ENCODE measurements at regions not wholly inside any gene's neighbourhood (a gene's known extent, or its start where the extent isn't known, plus 50 kb on each side); places are given as distances from the start of the nearest gene placed in this dataset.
A peak's percentile ranks its signal among the peaks of the same experiment; 100 is the strongest.

- H3K27me3 ChIP-seq: no peaks in the 10 kb centered on the region
- no peak overlapping the region for H3K27ac ChIP-seq
- no peak overlapping the region for H3K4me3 ChIP-seq
- no peaks in the 10 kb centered on the region for H3K36me3 ChIP-seq
- H3K4me1 ChIP-seq: no peaks in the 10 kb centered on the region
- no peak for DNase-seq
- intact Hi-C loops (cut with DNase I; ENCODE audit: low total_unique reads): no loop called here
- no peaks in the 10 kb centered on the region for H3K9me3 ChIP-seq
- no peak for TF ChIP-seq CTCF (IDR thresholded peaks at IDR 0.05)
These were observed 514.7 kb upstream of the SGO1 start for GRCh38 chr3:20700714-20701113.

- intact Hi-C loops (cut with DNase I; ENCODE audit: low total_unique reads): no loop called here
- H3K36me3 ChIP-seq: no peaks in the 10 kb centered on the region
- no peaks in the 10 kb centered on the region for H3K4me1 ChIP-seq
- DNase-seq: no peak
- no peak overlapping the region for H3K4me3 ChIP-seq
- no peaks in the 10 kb centered on the region for H3K27me3 ChIP-seq
- no peak for TF ChIP-seq CTCF (IDR thresholded peaks at IDR 0.05)
- no peak overlapping the region for H3K27ac ChIP-seq
- no peaks in the 10 kb centered on the region for H3K9me3 ChIP-seq
These were observed 512.9 kb upstream of the SGO1 start for GRCh38 chr3:20698896-20699295.

GRCh38 chr3:20696388-20697150 lies 510.6 kb upstream of the SGO1 start:
- intact Hi-C loops (cut with DNase I; ENCODE audit: low total_unique reads): no loop called here
- H3K9me3 ChIP-seq: no peaks in the 10 kb centered on the region
- no peak overlapping the region for H3K4me3 ChIP-seq
- no peaks in the 10 kb centered on the region for H3K36me3 ChIP-seq
- no peaks in the 10 kb centered on the region for H3K27me3 ChIP-seq
- H3K4me1 ChIP-seq: no peaks in the 10 kb centered on the region
- DNase-seq: no peak
- no peak for TF ChIP-seq CTCF (IDR thresholded peaks at IDR 0.05)
- no peak overlapping the region for H3K27ac ChIP-seq

- DNase-seq: no peak
- no peaks in the 10 kb centered on the region for H3K36me3 ChIP-seq
- no peak overlapping the region for H3K27ac ChIP-seq
- H3K27me3 ChIP-seq: no peaks in the 10 kb centered on the region
- no peaks in the 10 kb centered on the region for H3K4me1 ChIP-seq
- no peak overlapping the region for H3K4me3 ChIP-seq
- intact Hi-C loops (cut with DNase I; ENCODE audit: low total_unique reads): no loop called here
- H3K9me3 ChIP-seq: peaks cover 0 to 1% (median 0%) of the 10 kb centered on the region in 3 donors
- TF ChIP-seq CTCF (IDR thresholded peaks at IDR 0.05): no peak
These were observed 506.7 kb upstream of the SGO1 start for GRCh38 chr3:20692675-20693074.

- TF ChIP-seq CTCF (IDR thresholded peaks at IDR 0.05): no peak
- Histone ChIP-seq H3K27ac (peak overlapping the region; percentile 39 to 52), H3K36me3 (no peaks in the 10 kb centered on the region), H3K4me1 (peaks cover 0 to 15% (median 4%) of the 10 kb centered on the region in 4 donors), H3K27me3 (no peaks in the 10 kb centered on the region), H3K4me3 (no peak overlapping the region), H3K9me3 (peaks cover 0 to 10% (median 0%) of the 10 kb centered on the region in 3 donors)
- DNase-seq: peak in 1 of 2 donors; percentile 63
- intact Hi-C loops (cut with DNase I; ENCODE audit: low total_unique reads): no loop called here
These were observed 497.9 kb upstream of the SGO1 start for GRCh38 chr3:20683910-20684309.

Data from tibial artery (tissue), 4 donors.